ENCODE measurements at regions not wholly inside any gene's neighbourhood (a gene's known extent, or its start where the extent isn't known, plus 50 kb on each side); places are given as distances from the start of the nearest gene placed in this dataset.

DNA sequence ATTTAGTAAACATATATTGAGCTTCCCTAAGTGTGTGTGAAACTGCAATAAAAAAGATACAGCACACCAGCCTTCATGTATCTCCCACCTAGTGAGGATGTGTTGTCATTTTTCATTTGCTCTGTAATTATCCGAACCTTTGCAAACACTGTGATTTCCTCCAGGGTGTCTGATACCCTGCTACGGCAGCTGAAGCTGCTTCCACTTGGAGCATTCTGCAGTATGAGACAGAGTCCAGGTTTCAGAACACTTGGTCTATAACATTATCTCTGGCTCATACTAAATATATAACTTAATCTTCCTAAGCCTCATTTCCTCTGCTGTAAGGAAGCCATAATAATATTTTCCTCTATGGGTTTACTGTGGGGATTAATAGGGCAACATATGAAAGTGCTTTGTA lies 1338.1 kb upstream of the SLC10A2 start:
- no peaks in the 10 kb centered on the region for H3K79me2 ChIP-seq (replicated peaks; ENCODE audit: insufficient read depth)
- H3K36me3 ChIP-seq (ENCODE audit: insufficient read depth): no peaks in the 10 kb centered on the region
- no peak for TF ChIP-seq REST (IDR thresholded peaks at IDR 0.05; ENCODE audit: unreplicated experiment)
- no peak for TF ChIP-seq POLR2AphosphoS5 (IDR thresholded peaks at IDR 0.05; ENCODE audit: low read depth)
- no peak for TF ChIP-seq EZH2phosphoT487 (IDR thresholded peaks at IDR 0.05; ENCODE audit: unreplicated experiment)
- TF ChIP-seq ZNF462 (CRISPR knock-in tag; IDR thresholded peaks at IDR 0.05): no peak
- TF ChIP-seq CTCF (conservative IDR thresholded peaks at IDR 0.05; ENCODE audit: low read depth in 2 of 2): no peak
- Mint-ChIP-seq H3K27me3 (ENCODE audit: insufficient read depth, low read depth, poor library complexity) (no peaks in the 10 kb centered on the region), H3K36me3 (ENCODE audit: low read depth) (0 out of 3 replicates have a peak, but pooled peaks cover 2% of the 10 kb centered on the region), H3K4me3 (no peak overlapping the region), H3K4me1 (peaks cover 6% of the 10 kb centered on the region), H3K27ac (no peak overlapping the region), H3K9me3 (peaks cover 2% of the 10 kb centered on the region; the same call in 2 of the 3 replicates)
- H3K9me2 ChIP-seq (ENCODE audit: insufficient read depth): no peaks in the 10 kb centered on the region
- no peaks in the 10 kb centered on the region for H4K20me1 ChIP-seq (replicated peaks; ENCODE audit: insufficient read depth)
- H3K4me2 ChIP-seq: no peak overlapping the region
- ATAC-seq: no peak
- H3K4me3 ChIP-seq: no peak overlapping the region
- no peak overlapping the region for H3K27ac ChIP-seq (ENCODE audit: low read depth)
- H2AFZ ChIP-seq: no peak overlapping the region
- no peaks in the 10 kb centered on the region for H3K27me3 ChIP-seq (ENCODE audit: insufficient read depth)
- no peaks in the 10 kb centered on the region for H3F3A ChIP-seq (replicated peaks; ENCODE audit: low read depth)
- DNase-seq (ENCODE audit: low spot score): no peak
- H3K4me1 ChIP-seq (ENCODE audit: insufficient read depth): no peaks in the 10 kb centered on the region; the same call in 1 of the 2 replicates

All from GM23338 (cell line).